HepG2 (cell line): ENCODE measurements at regions not wholly inside any gene's neighbourhood (a gene's known extent, or its start where the extent isn't known, plus 50 kb on each side); places are given as distances from the start of the nearest gene placed in this dataset.

ENCODE experiments used
- ATAC-seq: fragments of 200-7000 bp; cut with Tn5 transposase; 3 replicates; pipeline ENCODE4 v1.9.1; 2020; ENCODE audit warnings: mild to moderate bottlenecking, moderate library complexity
- BruUV-seq: library from RNA; stranded (reverse); fragments of 400-500 nt; replicated peaks from 2 replicates; lab custom pipeline; 2021; lab: Mats Ljungman, UMichigan
- CTCF ChIA-PET: fragments of 300-600 bp; formaldehyde crosslinking; extraction: SDS; loops from one replicate; lab custom pipeline; 2021; ENCODE audit warnings: low total read pairs, inconsistent platforms, low intra/inter-chr PET ratio; lab: Yijun Ruan, JAX
- POLR2A ChIA-PET: fragments of 350-600 bp; sonication (Branson Sonifier 250); formaldehyde crosslinking; loops from one replicate; lab custom pipeline; 2020; ENCODE audit warnings: antibody characterized with exemption, inconsistent platforms; lab: Yijun Ruan, JAX
- DNase-seq: peaks from one replicate; pipeline ENCODE4 v3.0.0-alpha.2; 2015; ENCODE audit warnings: low spot score
- FAIRE-seq: peaks from 3 replicates; lab custom pipeline; 2011; peaks lifted over from hg19 to GRCh38; lab: Jason Lieb, UNC
- H2AFZ ChIP-seq: one replicate; pipeline ENCODE4 v1.6.1; 2011; ENCODE audit warnings: low read length, inconsistent platforms
- H3K27ac ChIP-seq: fragments of 300-600 bp; 3 replicates; pipeline ENCODE4 v1.8.0; 2011; ENCODE audit warnings: mixed run types, mild to moderate bottlenecking, mixed read lengths, low read length, inconsistent platforms; ENCODE audit not compliant: insufficient read depth; ENCODE audit errors: extremely low read length
- H3K27me3 ChIP-seq, 2 experiments: fragments of 200-600 bp in 1 of 2; 2 replicates in 1 of 2; 3 replicates in 1 of 2; pipeline versions ENCODE4 v1.6.0 to v1.8.0; 2011; ENCODE audit warnings: low read length in 2 of 2, mild to moderate bottlenecking in 2 of 2, moderate library complexity in 2 of 2, inconsistent platforms in 1 of 2; ENCODE audit not compliant: insufficient read depth in 2 of 2, control insufficient read depth in 1 of 2
- H3K36me3 ChIP-seq, 2 experiments: fragments of 200-600 bp in 1 of 2; replicated peaks in 1 of 2; 2 replicates in 1 of 2; 3 replicates in 1 of 2; pipeline versions ENCODE4 v1.5.1 to v1.8.0; 2011; ENCODE audit warnings: low read length in 2 of 2, inconsistent platforms in 1 of 2; ENCODE audit not compliant: insufficient read depth in 2 of 2, control insufficient read depth in 1 of 2
- H3K4me1 ChIP-seq: 2 replicates; pipeline ENCODE4 v1.5.1; 2012; ENCODE audit warnings: low read length, inconsistent platforms; ENCODE audit not compliant: insufficient read depth
- H3K4me2 ChIP-seq: 2 replicates; pipeline ENCODE4 v1.6.0; 2011; ENCODE audit warnings: low read depth, low read length, inconsistent platforms
- H3K4me3 ChIP-seq, 3 experiments: fragments of 200-600 bp in 1 of 3; sonication (generic), shearing (Covaris generic) in 1 of 3; replicated peaks in 1 of 3; 2 replicates each; pipeline ENCODE4 v1.5.1; 2011 to 2016; ENCODE audit warnings: low read length in 3 of 3, inconsistent platforms in 2 of 3, low read depth in 2 of 3, mild to moderate bottlenecking in 2 of 3, control low read depth in 1 of 3, mixed read lengths in 1 of 3; ENCODE audit not compliant: insufficient read depth in 1 of 3
- H3K79me2 ChIP-seq: one replicate; pipeline ENCODE4 v1.6.1; 2011; ENCODE audit warnings: low read length, inconsistent platforms; ENCODE audit not compliant: insufficient read depth
- H3K9ac ChIP-seq: 2 replicates; pipeline ENCODE4 v1.6.0; 2011; ENCODE audit warnings: mild to moderate bottlenecking, low read depth, low read length, inconsistent platforms; ENCODE audit not compliant: insufficient read depth
- H3K9me3 ChIP-seq: 2 replicates; pipeline ENCODE4 v1.5.1; 2012; ENCODE audit warnings: mild to moderate bottlenecking, low read length
- H4K20me1 ChIP-seq: 2 replicates; pipeline ENCODE4 v1.6.0; 2011; ENCODE audit warnings: inconsistent platforms, mild to moderate bottlenecking, low read length, moderate library complexity; ENCODE audit not compliant: insufficient read depth
- CEBPB ChIP-seq: IDR thresholded peaks from 2 replicates; pipeline ENCODE4 v1.6.1; 2011; ENCODE audit warnings: low read depth, low read length, improper control_type of control experiment, borderline replicate concordance
- EP300 ChIP-seq, 3 experiments: sonication (generic) in 1 of 3; formaldehyde crosslinking in 1 of 3; IDR thresholded peaks; 2 replicates each; pipeline versions ENCODE4 v1.5.1 to v1.6.1; 2011 to 2020; ENCODE audit warnings: low read depth in 2 of 3, low read length in 2 of 3, borderline replicate concordance in 1 of 3, improper control_type of control experiment in 1 of 3, mild to moderate bottlenecking in 1 of 3, missing genetic modification reagents in 1 of 3, moderate library complexity in 1 of 3
- FOSL2 ChIP-seq: sonication (generic); formaldehyde crosslinking; IDR thresholded peaks from 2 replicates; pipeline ENCODE4 v1.4.0; 2020; ENCODE audit warnings: missing genetic modification reagents
- MED13 ChIP-seq: sonication (generic); formaldehyde crosslinking; IDR thresholded peaks from 2 replicates; pipeline ENCODE4 v1.5.0; 2020; ENCODE audit warnings: missing genetic modification reagents
- YEATS4 ChIP-seq: sonication (generic); formaldehyde crosslinking; IDR thresholded peaks from 2 replicates; pipeline ENCODE4 v1.4.0; 2020; ENCODE audit warnings: missing genetic modification reagents, borderline replicate concordance
- ZNF33B ChIP-seq: sonication (generic); formaldehyde crosslinking; IDR thresholded peaks from 2 replicates; pipeline ENCODE4 v1.5.1; 2020; ENCODE audit warnings: mild to moderate bottlenecking, missing genetic modification reagents
- ZNF574 ChIP-seq: sonication (generic); formaldehyde crosslinking; IDR thresholded peaks from 2 replicates; pipeline ENCODE4 v1.4.0; 2020; ENCODE audit warnings: missing genetic modification reagents
- WGBS: methylation state at CpG from one replicate; pipeline ENCODE4 v1.1.6; 2017; ENCODE audit warnings: low lambda C conversion rate; 5-methylcytosine and 5-hydroxymethylcytosine counted together
- in situ Hi-C: cut with HindIII; loops from 2 replicates; pipeline ENCODE4 v1.10.0; 2017; ENCODE audit warnings: low pct_unique_long_range_greater_than_20kb; ENCODE audit not compliant: extremely low pct_ligation_motif_present
- intact Hi-C: fragments of 100-400 bp; cut with micrococcal nuclease; formaldehyde crosslinking; loops from one replicate; pipeline ENCODE4 v1.10.0; 2022; ENCODE audit not compliant: unreplicated experiment

- Histone ChIP-seq H3K27me3 (peaks cover 3 to 13% of the 10 kb centered on the region in 2 experiments; a peak in 2 of 5 replicates), H3K36me3 (no peaks in the 10 kb centered on the region), H3K27ac (no peak overlapping the region), H3K79me2 (no peaks in the 10 kb centered on the region), H2AFZ (no peak overlapping the region), H3K9me3 (no peaks in the 10 kb centered on the region), H4K20me1 (no peaks in the 10 kb centered on the region), H3K4me1 (peaks cover 9% of the 10 kb centered on the region), H3K4me3 (no peak overlapping the region), H3K4me2 (no peak overlapping the region), H3K9ac (no peak overlapping the region)
- ATAC-seq (no peak), FAIRE-seq (no peak), DNase-seq (no peak)
- 42% methylated on average over 4 of the region's 6 CpGs for WGBS
- TF ChIP-seq ZNF33B (CRISPR knock-in tag): no peak
- no peak for TF ChIP-seq MED13 (CRISPR knock-in tag)
- TF ChIP-seq ZNF574 (CRISPR knock-in tag): no peak
- no peak for TF ChIP-seq FOSL2 (CRISPR knock-in tag)
- no peak for TF ChIP-seq EP300 (IDR thresholded peaks at IDR 0.05; ENCODE audit: low read depth in 2 of 2, low read length in 2 of 2)
- TF ChIP-seq EP300 (CRISPR knock-in tag; IDR thresholded peaks at IDR 0.05; ENCODE audit: borderline replicate concordance): no peak
- no peak for TF ChIP-seq YEATS4 (CRISPR knock-in tag)
- peak; percentile 19; the same call in 1 of the 2 replicates for TF ChIP-seq CEBPB
- intact Hi-C loops: no loop called here
- in situ Hi-C loops: no loop called here
- CTCF ChIA-PET: no interaction called here
- no TSS peak for BruUV-seq
- POLR2A ChIA-PET: no interaction called here
Observed at GRCh38 chr17:36867716-36868341, 69.4 kb upstream of the LHX1 start.
